Heart left ventricle (tissue), 16 donors: ENCODE measurements at regions not wholly inside any gene's neighbourhood (a gene's known extent, or its start where the extent isn't known, plus 50 kb on each side); places are given as distances from the start of the nearest gene placed in this dataset.
"Not testable (repeated sequence)": the region's sequence is repeated elsewhere in the genome, so short reads cannot be mapped to it uniquely, and the experiment has no call there.

Experiments
- ATAC-seq, 4 donors: fragments of 200-7000 bp; cut with Tn5 transposase; one replicate each; pipeline ENCODE4 v1.9.1; 2020 to 2022; ENCODE audit warnings: moderate library complexity in 4 of 4, mild to moderate bottlenecking in 3 of 4, moderate number of reproducible peaks in 1 of 4
- DNase-seq, 5 donors: peaks; one replicate each; pipeline ENCODE4 v3.0.0-alpha.2; 2020
- H3K27ac ChIP-seq, 12 donors: fragments of 200-600 bp; sonication (generic) in 4 of 12; one replicate each; pipeline versions ENCODE4 v1.5.0 to v1.8.0; 2016 to 2022; ENCODE audit warnings: mild to moderate bottlenecking in 2 of 12
- H3K27me3 ChIP-seq, 9 donors: fragments of 200-600 bp; sonication (generic) in 2 of 9; one replicate each; pipeline versions ENCODE4 v1.5.1 to v1.8.0; 2016 to 2022; ENCODE audit warnings: mild to moderate bottlenecking in 3 of 9
- H3K36me3 ChIP-seq, 9 donors: fragments of 200-600 bp; sonication (generic) in 2 of 9; one replicate each; pipeline versions ENCODE4 v1.5.0 to v1.8.0; 2018 to 2022; ENCODE audit warnings: mild to moderate bottlenecking in 2 of 9
- H3K4me1 ChIP-seq, 12 donors: fragments of 200-600 bp; sonication (generic) in 4 of 12; one replicate each; pipeline versions ENCODE4 v1.5.0 to v1.8.0; 2016 to 2022; ENCODE audit warnings: mild to moderate bottlenecking in 3 of 12
- H3K4me3 ChIP-seq, 12 donors: fragments of 200-600 bp; sonication (generic) in 4 of 12; one replicate each; pipeline versions ENCODE4 v1.5.0 to v1.8.0; 2017 to 2022; ENCODE audit warnings: mild to moderate bottlenecking in 9 of 12, moderate library complexity in 4 of 12
- H3K9me3 ChIP-seq, 12 donors: fragments of 200-600 bp; sonication (generic) in 4 of 12; one replicate each; pipeline versions ENCODE4 v1.5.0 to v1.8.0; 2016 to 2022; ENCODE audit warnings: mild to moderate bottlenecking in 1 of 12
- POLR2A ChIP-seq, 2 donors: fragments of 450-650 bp; IDR thresholded peaks; one replicate each; pipeline ENCODE4 v1.6.1; 2017; ENCODE audit warnings: antibody characterized with exemption in 2 of 2, mild to moderate bottlenecking in 2 of 2, moderate library complexity in 2 of 2
- WGBS, 4 donors: extraction: QIAGEN DNeasy Blood & Tissue Kit in 2 of 4; methylation state at CpG; one replicate each; pipeline versions ENCODE4 v1.1.5 to v1.1.7; 2013 to 2018; 5-methylcytosine and 5-hydroxymethylcytosine counted together
- intact Hi-C, 10 donors: fragments of 100-400 bp; cut with DNase I; formaldehyde crosslinking; loops; one replicate each; pipeline versions ENCODE4 v1.11.1 to v1.14.2; 2022
- TF ChIP-seq, protein P1 (sequence below), 12 donors: fragments of 200-600 bp; sonication (generic) in 4 of 12; IDR thresholded peaks; one replicate each; pipeline versions ENCODE4 v1.5.0 to v1.8.0; 2018 to 2022; ENCODE audit warnings: antibody characterized with exemption in 12 of 12, mild to moderate bottlenecking in 5 of 12
- donor health status: ischemic (EF 13 %, LVEDD 7.1; RV severe dilation, severe dysfunction).
- donor health status: healthy with polysubstance abuse.
- donor health status: DM: no; HTN: yes; CAD: no.
- donor health status: DM: no; HTN: no; CAD: no.
- donor health status: ischemic (EF 25% LVEDD 6.9; RV normal size, moderate dysfunction).
- donor health status: ischemic (EF 25% LVEDD 5.7; RV mildly dilated, moderate dysfunction).
- donor health status: healthy.
- donor health status: DM: yes; HTN: yes; CAD: no.
- donor health status: ischemic (EF 35%, LVEDD 5.7; RV mildly dilated, moderate dysfunction).
- donor health status: nonischemic (EF 11% LVEDD 7.7; RV severe dilation, severe dysfunction).
- donor health status: DM: yes; HTN: yes; CAD: no.
- donor health status: PGD.
- donor health status: ischemic (EF 29% LVEDD 5.4; RV normal size, mild dysfunction).
- donor health status: nonischemic (EF 23%, LVEDD 6.1; RV moderate dilation, normal function).

DNA sequence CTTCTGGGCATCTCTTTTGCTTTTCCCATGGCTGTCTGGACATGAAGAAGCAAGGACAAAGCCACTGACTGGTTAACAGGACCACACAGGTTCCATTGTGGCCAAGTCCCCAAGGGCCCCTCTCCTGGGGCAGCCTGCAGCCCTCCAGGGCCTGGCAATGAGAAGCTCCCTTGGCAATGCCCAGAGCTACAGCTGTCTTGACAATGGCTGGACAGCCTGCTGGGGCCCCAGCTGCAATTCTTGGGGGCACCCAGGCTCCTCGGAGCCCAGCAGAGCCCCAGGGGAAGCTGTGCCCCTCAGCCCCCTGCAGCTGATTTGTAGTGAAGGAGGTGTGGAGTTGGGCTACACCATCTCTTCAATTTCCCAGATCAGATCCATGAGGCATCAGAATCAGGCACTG, 384.9 kb upstream of the PODXL start:
- intact Hi-C loops, result loop anchor here in 7 of 10 donors (5.0 to 10.0 kb wide), 8 partner anchors 104 to 646 kb away; partner anchors contain the start of gene PLXNA4 (in 1 of the 7)
- TF ChIP-seq, protein P1, sequence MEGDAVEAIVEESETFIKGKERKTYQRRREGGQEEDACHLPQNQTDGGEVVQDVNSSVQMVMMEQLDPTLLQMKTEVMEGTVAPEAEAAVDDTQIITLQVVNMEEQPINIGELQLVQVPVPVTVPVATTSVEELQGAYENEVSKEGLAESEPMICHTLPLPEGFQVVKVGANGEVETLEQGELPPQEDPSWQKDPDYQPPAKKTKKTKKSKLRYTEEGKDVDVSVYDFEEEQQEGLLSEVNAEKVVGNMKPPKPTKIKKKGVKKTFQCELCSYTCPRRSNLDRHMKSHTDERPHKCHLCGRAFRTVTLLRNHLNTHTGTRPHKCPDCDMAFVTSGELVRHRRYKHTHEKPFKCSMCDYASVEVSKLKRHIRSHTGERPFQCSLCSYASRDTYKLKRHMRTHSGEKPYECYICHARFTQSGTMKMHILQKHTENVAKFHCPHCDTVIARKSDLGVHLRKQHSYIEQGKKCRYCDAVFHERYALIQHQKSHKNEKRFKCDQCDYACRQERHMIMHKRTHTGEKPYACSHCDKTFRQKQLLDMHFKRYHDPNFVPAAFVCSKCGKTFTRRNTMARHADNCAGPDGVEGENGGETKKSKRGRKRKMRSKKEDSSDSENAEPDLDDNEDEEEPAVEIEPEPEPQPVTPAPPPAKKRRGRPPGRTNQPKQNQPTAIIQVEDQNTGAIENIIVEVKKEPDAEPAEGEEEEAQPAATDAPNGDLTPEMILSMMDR (IDR thresholded peaks at IDR 0.05), result no peak
- no peak for TF ChIP-seq POLR2A (IDR thresholded peaks at IDR 0.05)
- Histone ChIP-seq H3K27me3 (peaks cover 0 to 42% (median 9%) of the 10 kb centered on the region in 9 donors), H3K27ac (no peak overlapping the region), H3K4me3 (no peak overlapping the region), H3K36me3 (no peaks in the 10 kb centered on the region), H3K9me3 (no peaks in the 10 kb centered on the region), H3K4me1 (peaks cover 0 to 8% (median 2%) of the 10 kb centered on the region in 12 donors)
- DNase-seq, result no peak
- 57 to 73% (median 70%) methylated on average over 1 of the region's 1 CpG for WGBS, 4 donors
- no peak for ATAC-seq

DNA sequence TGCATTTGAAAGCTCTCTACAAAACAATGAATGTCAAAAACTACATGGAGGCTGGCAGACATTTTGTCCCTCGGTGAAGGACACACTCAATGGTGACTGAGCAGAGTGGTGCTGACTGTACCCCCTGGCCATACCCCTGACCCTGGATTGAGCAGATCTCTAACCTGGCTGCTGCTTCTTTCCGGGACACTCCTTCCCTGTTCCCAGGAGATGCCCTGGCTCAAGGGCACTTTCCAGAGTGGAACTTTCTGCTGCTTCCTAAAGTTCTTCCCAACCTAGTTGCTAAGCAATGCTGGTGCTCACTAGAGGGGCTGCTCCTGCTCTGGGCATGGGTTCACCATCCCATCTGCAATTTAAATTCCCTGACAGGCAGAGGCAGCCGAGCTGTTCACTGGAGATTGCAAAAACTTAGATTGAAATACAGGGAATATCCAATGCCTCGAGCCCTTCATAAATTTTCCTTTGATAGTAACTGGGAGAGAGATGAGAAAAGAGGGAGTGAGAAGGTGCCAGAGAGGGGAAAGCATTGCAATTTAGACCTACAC, 384.3 kb upstream of the PODXL start:
- intact Hi-C loops, result loop anchor here in 7 of 10 donors (5.0 to 10.0 kb wide), 8 partner anchors 104 to 647 kb away; partner anchors contain the start of gene PLXNA4 (in 1 of the 7)
- H3K4me3 ChIP-seq, result no peak overlapping the region
- peaks cover 0 to 7% (median 1%) of the 10 kb centered on the region in 12 donors for H3K4me1 ChIP-seq
- no peaks in the 10 kb centered on the region for H3K36me3 ChIP-seq
- WGBS, 4 donors, result 75 to 87% (median 80%) methylated on average over 4 of the region's 4 CpGs
- no peak for DNase-seq
- H3K9me3 ChIP-seq, result no peaks in the 10 kb centered on the region
- peaks cover 0 to 36% (median 7%) of the 10 kb centered on the region in 9 donors for H3K27me3 ChIP-seq
- H3K27ac ChIP-seq, result no peak overlapping the region
- no peak for ATAC-seq
- TF ChIP-seq POLR2A (IDR thresholded peaks at IDR 0.05), result no peak
- TF ChIP-seq, protein P1 (IDR thresholded peaks at IDR 0.05), result no peak

DNA sequence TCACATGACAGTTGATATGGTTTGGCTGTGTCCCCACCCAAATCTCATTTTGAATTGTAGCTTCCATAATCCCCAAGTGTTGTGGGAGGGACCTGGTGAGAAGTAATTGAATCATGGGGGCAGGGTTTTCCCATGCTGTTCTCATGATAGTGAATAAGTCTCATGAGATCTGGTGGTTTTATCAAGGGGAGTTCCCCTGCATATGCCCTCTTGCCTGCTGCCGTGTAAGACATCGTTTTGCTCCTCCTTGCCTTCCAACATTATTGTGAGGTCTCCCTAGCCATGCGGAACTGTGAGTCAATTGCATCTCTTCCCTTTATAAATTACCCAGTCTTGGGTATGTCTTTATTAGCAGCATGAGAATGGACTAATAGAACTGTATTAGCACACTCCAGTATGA, 382.4 kb upstream of the PODXL start:
- H3K27me3 ChIP-seq, result peaks cover 0 to 19% (median 0%) of the 10 kb centered on the region in 9 donors
- intact Hi-C loops, H3K4me3 ChIP-seq: not testable (repeated sequence)

DNA sequence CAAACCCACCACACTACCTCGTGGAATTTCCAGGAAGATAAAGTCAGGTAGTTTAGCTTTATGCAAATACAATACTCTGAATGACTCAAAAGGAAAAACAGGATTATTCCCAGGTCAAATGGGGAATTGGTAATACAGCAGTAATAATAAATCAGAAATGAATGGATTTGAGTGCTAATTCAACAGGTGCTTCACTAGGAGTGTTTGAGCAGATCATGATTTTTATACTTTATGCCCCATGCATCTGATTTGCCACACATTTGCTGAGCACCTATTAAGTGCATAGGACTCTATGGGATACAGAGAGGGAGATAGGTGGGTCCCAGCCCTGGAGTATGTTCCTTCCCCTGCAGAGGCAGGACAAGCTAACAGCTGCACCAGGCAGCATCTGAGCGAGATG, 381.4 kb upstream of the PODXL start:
- TF ChIP-seq, protein P1 (IDR thresholded peaks at IDR 0.05), result no peak
- no peak for TF ChIP-seq POLR2A (IDR thresholded peaks at IDR 0.05)
- intact Hi-C loops, result no loop called here
- Histone ChIP-seq H3K27me3 (peaks cover 0 to 13% (median 0%) of the 10 kb centered on the region in 9 donors), H3K36me3 (no peaks in the 10 kb centered on the region), H3K9me3 (no peaks in the 10 kb centered on the region), H3K4me1 (no peaks in the 10 kb centered on the region), H3K4me3 (no peak overlapping the region), H3K27ac (no peak overlapping the region)
- no peak for DNase-seq
- ATAC-seq, result no peak
- WGBS, 4 donors, result 63 to 76% (median 70%) methylated on average over 2 of the region's 2 CpGs

More for the DNA sequence above, 382.4 kb upstream of the PODXL start:
- 65 to 80% (median 73%) methylated on average over 3 of the region's 3 CpGs for WGBS, 4 donors
- H3K4me1 ChIP-seq, DNase-seq, ATAC-seq, H3K36me3 ChIP-seq, H3K9me3 ChIP-seq, H3K27ac ChIP-seq: not testable (repeated sequence)

DNA sequence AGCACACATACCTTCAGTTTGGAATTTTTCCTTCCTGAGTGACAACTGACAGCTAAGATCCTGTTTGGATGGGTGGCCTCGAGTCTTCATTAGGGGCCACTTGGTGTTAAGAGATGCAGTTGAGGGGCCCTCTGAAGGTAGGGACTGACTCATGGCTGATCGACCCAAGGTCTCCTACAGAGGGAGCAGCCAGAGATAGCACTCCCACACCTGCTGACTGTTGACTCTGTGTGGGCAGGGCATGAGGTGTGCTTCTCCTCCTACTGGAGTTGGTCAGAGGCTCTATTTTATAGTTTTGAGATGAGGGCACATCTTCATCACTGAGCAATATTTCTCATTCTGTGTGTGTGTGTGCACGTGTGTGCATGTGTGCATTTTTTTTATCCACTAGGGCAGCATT, 378.8 kb upstream of the PODXL start:
- H3K27me3 ChIP-seq, result peaks cover 0 to 14% (median 0%) of the 10 kb centered on the region in 9 donors
- intact Hi-C loops, result no loop called here
- no peak for ATAC-seq
- H3K36me3 ChIP-seq, result no peaks in the 10 kb centered on the region
- H3K9me3 ChIP-seq, result no peaks in the 10 kb centered on the region
- no peak overlapping the region for H3K27ac ChIP-seq
- no peaks in the 10 kb centered on the region for H3K4me1 ChIP-seq
- no peak overlapping the region for H3K4me3 ChIP-seq
- WGBS, 4 donors, result 51 to 70% (median 57%) methylated on average over 2 to 3 of the region's 3 CpGs
- TF ChIP-seq, protein P1 (IDR thresholded peaks at IDR 0.05), result no peak
- no peak for TF ChIP-seq POLR2A (IDR thresholded peaks at IDR 0.05)
- no peak for DNase-seq
